DMS79 treated with DMSO at 0.1 percent for 48 hours (cell line): ENCODE measurements at regions not wholly inside any gene's neighbourhood (a gene's known extent, or its start where the extent isn't known, plus 50 kb on each side); places are given as distances from the start of the nearest gene placed in this dataset.
A peak's percentile ranks its signal among the peaks of the same experiment; 100 is the strongest.

Source experiments
- DNase-seq: peaks from one replicate; lab custom pipeline; 2025; lab: John Stamatoyannopoulos, UW

GRCh38 chr16:85162478-85163277 is 50.4 kb upstream of the CIBAR2 start:
- DNase-seq, result peak; percentile 52

- no peak for DNase-seq
These were observed 51.2 kb upstream of the CIBAR2 start for GRCh38 chr16:85163278-85164112.

GRCh38 chr16:85164431-85164830 is 52.2 kb upstream of the CIBAR2 start:
- DNase-seq, result no peak

GRCh38 chr16:85164838-85165516 is 52.7 kb upstream of the CIBAR2 start:
- no peak for DNase-seq

GRCh38 chr16:85165781-85166180 is 53.5 kb upstream of the CIBAR2 start:
- no peak for DNase-seq

GRCh38 chr16:85166281-85166680 is 54.0 kb upstream of the CIBAR2 start:
- no peak for DNase-seq

- no peak for DNase-seq
These were observed 54.7 kb upstream of the CIBAR2 start for GRCh38 chr16:85166699-85167588.

GRCh38 chr16:85167589-85168537 is 55.6 kb upstream of the CIBAR2 start:
- no peak for DNase-seq

GRCh38 chr16:85168732-85169256 is 56.5 kb upstream of the CIBAR2 start:
- DNase-seq, result no peak

GRCh38 chr16:85169333-85170065 is 57.2 kb upstream of the CIBAR2 start:
- DNase-seq, result no peak

GRCh38 chr16:85170066-85170491 is 57.8 kb upstream of the CIBAR2 start:
- no peak for DNase-seq

- DNase-seq, result no peak
These were observed 58.3 kb upstream of the CIBAR2 start for GRCh38 chr16:85170590-85171003.

- DNase-seq, result no peak
These were observed 58.9 kb upstream of the CIBAR2 start for GRCh38 chr16:85171004-85171758.

GRCh38 chr16:85171759-85172454 is 59.6 kb upstream of the CIBAR2 start:
- DNase-seq, result no peak

GRCh38 chr16:85172455-85173145 is 60.3 kb upstream of the CIBAR2 start:
- DNase-seq, result peak; percentile 56

GRCh38 chr16:85173146-85173980 is 61.1 kb upstream of the CIBAR2 start:
- no peak for DNase-seq
